ENCODE measurements at regions not wholly inside any gene's neighbourhood (a gene's known extent, or its start where the extent isn't known, plus 50 kb on each side); places are given as distances from the start of the nearest gene placed in this dataset.

GRCh38 chr11:109859045-109859724 is 234.0 kb upstream of the ZC3H12C start:
- ATAC-seq, result no peak

GRCh38 chr11:109862835-109863234 is 230.4 kb upstream of the ZC3H12C start:
- no peaks in the 10 kb centered on the region for H3K4me1 ChIP-seq
- intact Hi-C loops (cut with DNase I), result no loop called here
- DNase-seq, result no peak
- no peaks in the 10 kb centered on the region for H3K36me3 ChIP-seq (ENCODE audit: insufficient read depth in 1 of 2, low read depth in 1 of 2)
- WGBS, 3 donors, result 52 to 64% (median 53%) methylated on average over 3 of the region's 3 CpGs
- no peaks in the 10 kb centered on the region for H3K27me3 ChIP-seq (ENCODE audit: insufficient read depth in 3 of 3, low read length in 2 of 3)
- no peak for TF ChIP-seq CTCF (IDR thresholded peaks at IDR 0.05)
- ATAC-seq, result no peak
- H3K9me3 ChIP-seq, result no peaks in the 10 kb centered on the region
- no peak overlapping the region for H3K4me3 ChIP-seq
- no peak overlapping the region for H3K27ac ChIP-seq

More at GRCh38 chr11:109859045-109859724, 234.0 kb upstream of the ZC3H12C start:
- TF ChIP-seq CTCF (IDR thresholded peaks at IDR 0.05), result no peak
- no peak for DNase-seq
- Histone ChIP-seq H3K4me3 (no peak overlapping the region), H3K4me1 (no peaks in the 10 kb centered on the region), H3K36me3 (ENCODE audit: insufficient read depth in 1 of 2, low read depth in 1 of 2) (no peaks in the 10 kb centered on the region), H3K9me3 (no peaks in the 10 kb centered on the region), H3K27ac (no peak overlapping the region), H3K27me3 (ENCODE audit: insufficient read depth in 3 of 3, low read length in 2 of 3) (no peaks in the 10 kb centered on the region)
- WGBS, 3 donors, result 87% methylated on average over 4 of the region's 4 CpGs
- intact Hi-C loops (cut with DNase I), result loop anchor here in 1 of 2 donors (10.0 kb wide), 1 partner anchor 516 kb away; no protein-coding TSS in a partner anchor

GRCh38 chr11:109864151-109864661 is 229.0 kb upstream of the ZC3H12C start:
- no peaks in the 10 kb centered on the region for H3K4me1 ChIP-seq
- TF ChIP-seq CTCF (IDR thresholded peaks at IDR 0.05), result no peak
- ATAC-seq (no peak), DNase-seq (no peak)
- H3K27me3 ChIP-seq (ENCODE audit: insufficient read depth in 3 of 3, low read length in 2 of 3), result no peaks in the 10 kb centered on the region
- H3K4me3 ChIP-seq, result no peak overlapping the region
- 69 to 78% (median 76%) methylated on average over 3 of the region's 3 CpGs for WGBS, 3 donors
- H3K36me3 ChIP-seq (ENCODE audit: insufficient read depth in 1 of 2, low read depth in 1 of 2), result no peaks in the 10 kb centered on the region
- intact Hi-C loops (cut with DNase I), result no loop called here
- H3K9me3 ChIP-seq, result no peaks in the 10 kb centered on the region
- H3K27ac ChIP-seq, result no peak overlapping the region

- Histone ChIP-seq H3K36me3 (ENCODE audit: insufficient read depth in 1 of 2, low read depth in 1 of 2) (no peaks in the 10 kb centered on the region), H3K4me1 (no peaks in the 10 kb centered on the region), H3K9me3 (no peaks in the 10 kb centered on the region), H3K27ac (no peak overlapping the region), H3K27me3 (ENCODE audit: insufficient read depth in 3 of 3, low read length in 2 of 3) (no peaks in the 10 kb centered on the region), H3K4me3 (no peak overlapping the region)
- DNase-seq (no peak), ATAC-seq (no peak)
- intact Hi-C loops (cut with DNase I), result no loop called here
- no peak for TF ChIP-seq CTCF (IDR thresholded peaks at IDR 0.05)
- WGBS, 3 donors, result 42 to 44% (median 42%) methylated on average over 2 of the region's 2 CpGs
These were observed 228.2 kb upstream of the ZC3H12C start for GRCh38 chr11:109864834-109865547.

Data from psoas muscle (tissue), 7 donors.